ENCODE measurements at regions not wholly inside any gene's neighbourhood (a gene's known extent, or its start where the extent isn't known, plus 50 kb on each side); places are given as distances from the start of the nearest gene placed in this dataset.
A peak's percentile ranks its signal among the peaks of the same experiment; 100 is the strongest.

DNA sequence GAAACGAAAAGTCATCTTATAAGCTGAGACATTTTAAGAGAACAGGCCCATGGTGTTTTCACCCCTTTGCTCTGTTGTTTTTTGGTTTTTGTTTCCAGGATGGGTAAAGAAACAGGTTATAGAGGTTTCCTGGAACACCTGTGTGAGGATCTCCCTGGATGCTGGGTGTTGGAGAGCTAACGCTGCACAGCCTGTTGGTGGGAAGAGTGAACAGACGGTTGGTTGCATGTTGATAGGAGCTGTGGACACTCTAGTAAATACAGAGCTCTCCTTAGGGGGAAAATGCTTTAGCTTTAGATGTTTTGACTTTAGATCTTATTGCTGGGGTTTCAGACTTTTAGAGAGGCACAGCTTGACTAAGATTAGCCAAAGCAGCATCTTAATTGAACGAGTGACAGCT is 235.2 kb downstream of the SOX4 start:
- no TSS peak for BruUV-seq (replicated peaks)
- H3K4me3 ChIP-seq (ENCODE audit: low read depth in 2 of 2, low read length in 2 of 2), result no peak overlapping the region
- ChIA-PET CTCF (no interaction called here), POLR2A (no interaction called here)
- H3K36me3 ChIP-seq (ENCODE audit: control insufficient read depth, insufficient read depth, low read length), result no peaks in the 10 kb centered on the region
- intact Hi-C loops (cut with micrococcal nuclease; ENCODE audit: unreplicated experiment) (no loop called here), in situ Hi-C loops (cut with HindIII; ENCODE audit: low pct_unique_long_range_greater_than_20kb, low sequenced_read_pairs) (no loop called here)
- TF ChIP-seq SIN3A (IDR thresholded peaks at IDR 0.05; ENCODE audit: borderline replicate concordance, insufficient read depth, low read depth, low read length), result no peak
- TF ChIP-seq TCF7L2 (IDR thresholded peaks at IDR 0.05; ENCODE audit: low read depth, low read length), result no peak
- TF ChIP-seq, protein P1, sequence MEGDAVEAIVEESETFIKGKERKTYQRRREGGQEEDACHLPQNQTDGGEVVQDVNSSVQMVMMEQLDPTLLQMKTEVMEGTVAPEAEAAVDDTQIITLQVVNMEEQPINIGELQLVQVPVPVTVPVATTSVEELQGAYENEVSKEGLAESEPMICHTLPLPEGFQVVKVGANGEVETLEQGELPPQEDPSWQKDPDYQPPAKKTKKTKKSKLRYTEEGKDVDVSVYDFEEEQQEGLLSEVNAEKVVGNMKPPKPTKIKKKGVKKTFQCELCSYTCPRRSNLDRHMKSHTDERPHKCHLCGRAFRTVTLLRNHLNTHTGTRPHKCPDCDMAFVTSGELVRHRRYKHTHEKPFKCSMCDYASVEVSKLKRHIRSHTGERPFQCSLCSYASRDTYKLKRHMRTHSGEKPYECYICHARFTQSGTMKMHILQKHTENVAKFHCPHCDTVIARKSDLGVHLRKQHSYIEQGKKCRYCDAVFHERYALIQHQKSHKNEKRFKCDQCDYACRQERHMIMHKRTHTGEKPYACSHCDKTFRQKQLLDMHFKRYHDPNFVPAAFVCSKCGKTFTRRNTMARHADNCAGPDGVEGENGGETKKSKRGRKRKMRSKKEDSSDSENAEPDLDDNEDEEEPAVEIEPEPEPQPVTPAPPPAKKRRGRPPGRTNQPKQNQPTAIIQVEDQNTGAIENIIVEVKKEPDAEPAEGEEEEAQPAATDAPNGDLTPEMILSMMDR (IDR thresholded peaks at IDR 0.05), result no peak
- no peak for TF ChIP-seq POLR2AphosphoS5 (IDR thresholded peaks at IDR 0.05; ENCODE audit: low read depth, low read length)
- TF ChIP-seq, protein P2, sequence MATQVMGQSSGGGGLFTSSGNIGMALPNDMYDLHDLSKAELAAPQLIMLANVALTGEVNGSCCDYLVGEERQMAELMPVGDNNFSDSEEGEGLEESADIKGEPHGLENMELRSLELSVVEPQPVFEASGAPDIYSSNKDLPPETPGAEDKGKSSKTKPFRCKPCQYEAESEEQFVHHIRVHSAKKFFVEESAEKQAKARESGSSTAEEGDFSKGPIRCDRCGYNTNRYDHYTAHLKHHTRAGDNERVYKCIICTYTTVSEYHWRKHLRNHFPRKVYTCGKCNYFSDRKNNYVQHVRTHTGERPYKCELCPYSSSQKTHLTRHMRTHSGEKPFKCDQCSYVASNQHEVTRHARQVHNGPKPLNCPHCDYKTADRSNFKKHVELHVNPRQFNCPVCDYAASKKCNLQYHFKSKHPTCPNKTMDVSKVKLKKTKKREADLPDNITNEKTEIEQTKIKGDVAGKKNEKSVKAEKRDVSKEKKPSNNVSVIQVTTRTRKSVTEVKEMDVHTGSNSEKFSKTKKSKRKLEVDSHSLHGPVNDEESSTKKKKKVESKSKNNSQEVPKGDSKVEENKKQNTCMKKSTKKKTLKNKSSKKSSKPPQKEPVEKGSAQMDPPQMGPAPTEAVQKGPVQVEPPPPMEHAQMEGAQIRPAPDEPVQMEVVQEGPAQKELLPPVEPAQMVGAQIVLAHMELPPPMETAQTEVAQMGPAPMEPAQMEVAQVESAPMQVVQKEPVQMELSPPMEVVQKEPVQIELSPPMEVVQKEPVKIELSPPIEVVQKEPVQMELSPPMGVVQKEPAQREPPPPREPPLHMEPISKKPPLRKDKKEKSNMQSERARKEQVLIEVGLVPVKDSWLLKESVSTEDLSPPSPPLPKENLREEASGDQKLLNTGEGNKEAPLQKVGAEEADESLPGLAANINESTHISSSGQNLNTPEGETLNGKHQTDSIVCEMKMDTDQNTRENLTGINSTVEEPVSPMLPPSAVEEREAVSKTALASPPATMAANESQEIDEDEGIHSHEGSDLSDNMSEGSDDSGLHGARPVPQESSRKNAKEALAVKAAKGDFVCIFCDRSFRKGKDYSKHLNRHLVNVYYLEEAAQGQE (IDR thresholded peaks at IDR 0.05; ENCODE audit: insufficient read depth in 1 of 2, low read depth in 2 of 2, low read length in 1 of 2), result no peak
- H3K4me1 ChIP-seq (ENCODE audit: control insufficient read depth, insufficient read depth, low read length), result peaks cover 28% of the 10 kb centered on the region
- ATAC-seq (no peak), DNase-seq (ENCODE audit: low read depth, low spot score) (no peak)
- no peaks in the 10 kb centered on the region for H3K9me3 ChIP-seq (ENCODE audit: control insufficient read depth, insufficient read depth, low read depth, low read length)
- no peaks in the 10 kb centered on the region for H3K27me3 ChIP-seq (ENCODE audit: control insufficient read depth, insufficient read depth, low read length)
- H3K27ac ChIP-seq (ENCODE audit: low read length), result no peak overlapping the region; the same call in 1 of the 2 replicates

DNA sequence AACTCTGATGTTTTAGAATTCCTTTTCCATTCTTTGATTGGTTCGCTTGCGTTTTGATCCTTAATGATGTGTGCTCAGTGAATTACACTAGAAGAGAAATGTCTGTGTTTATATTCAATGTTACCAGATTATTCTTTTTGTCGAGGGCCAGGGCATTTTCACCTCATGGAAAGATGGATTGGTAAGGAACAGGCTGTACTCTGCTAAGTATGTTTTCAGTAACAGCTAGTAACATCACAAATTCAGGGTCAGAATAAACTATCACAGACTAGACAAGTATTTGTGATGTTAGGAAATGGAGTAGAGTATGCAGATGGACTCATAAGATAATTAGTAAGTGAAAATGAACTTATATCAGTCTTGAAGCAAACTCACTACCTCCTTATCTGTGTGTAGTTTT is 235.6 kb downstream of the SOX4 start:
- intact Hi-C loops (cut with micrococcal nuclease; ENCODE audit: unreplicated experiment) (no loop called here), in situ Hi-C loops (cut with HindIII; ENCODE audit: low pct_unique_long_range_greater_than_20kb, low sequenced_read_pairs) (no loop called here)
- no peaks in the 10 kb centered on the region for H3K27me3 ChIP-seq (ENCODE audit: control insufficient read depth, insufficient read depth, low read length)
- no peaks in the 10 kb centered on the region for H3K36me3 ChIP-seq (ENCODE audit: control insufficient read depth, insufficient read depth, low read length)
- DNase-seq (ENCODE audit: low read depth, low spot score) (no peak), ATAC-seq (no peak)
- peak overlapping the region; percentile 5; the same call in 1 of the 2 replicates for H3K27ac ChIP-seq (ENCODE audit: low read length)
- ChIA-PET POLR2A (no interaction called here), CTCF (no interaction called here)
- H3K4me1 ChIP-seq (ENCODE audit: control insufficient read depth, insufficient read depth, low read length), result peaks cover 24% of the 10 kb centered on the region
- no peaks in the 10 kb centered on the region for H3K9me3 ChIP-seq (ENCODE audit: control insufficient read depth, insufficient read depth, low read depth, low read length)
- no peak overlapping the region for H3K4me3 ChIP-seq (ENCODE audit: low read depth in 2 of 2, low read length in 2 of 2)
- no TSS peak for BruUV-seq (replicated peaks)
- no peak for TF ChIP-seq TCF7L2 (IDR thresholded peaks at IDR 0.05; ENCODE audit: low read depth, low read length)
- TF ChIP-seq POLR2AphosphoS5 (IDR thresholded peaks at IDR 0.05; ENCODE audit: low read depth, low read length), result no peak
- TF ChIP-seq, protein P1 (IDR thresholded peaks at IDR 0.05), result no peak
